Fibroblast of gingiva (primary cell): ENCODE measurements at regions not wholly inside any gene's neighbourhood (a gene's known extent, or its start where the extent isn't known, plus 50 kb on each side); places are given as distances from the start of the nearest gene placed in this dataset.
A peak's percentile ranks its signal among the peaks of the same experiment; 100 is the strongest.

Experiments used
- DNase-seq: peaks from one replicate; pipeline ENCODE4 v3.0.0-alpha.2; 2011; ENCODE audit warnings: low read depth

- no peak for DNase-seq
Observed at GRCh38 chr12:126106706-126107105, 1041.5 kb downstream of the AACS start.

- DNase-seq: no peak
Observed at GRCh38 chr12:126107659-126108058, 1042.4 kb downstream of the AACS start.

- no peak for DNase-seq
Observed at GRCh38 chr12:126108247-126108646, 1043.0 kb downstream of the AACS start.

- no peak for DNase-seq
Observed at GRCh38 chr12:126112141-126112540, 1046.9 kb downstream of the AACS start.

- no peak for DNase-seq
Observed at GRCh38 chr12:126112849-126113248, 1047.6 kb downstream of the AACS start.

- DNase-seq: no peak
Observed at GRCh38 chr12:126114441-126114840, 1049.2 kb downstream of the AACS start.

- DNase-seq: no peak
Observed at GRCh38 chr12:126117502-126117901, 1052.3 kb downstream of the AACS start.

- no peak for DNase-seq
Observed at GRCh38 chr12:126139355-126139754, 1074.1 kb downstream of the AACS start.

GRCh38 chr12:126144603-126145002 lies 1079.4 kb downstream of the AACS start:
- no peak for DNase-seq

- DNase-seq: no peak
Observed at GRCh38 chr12:126147321-126147720, 1082.1 kb downstream of the AACS start.

GRCh38 chr12:126156806-126157574 lies 1091.8 kb downstream of the AACS start:
- DNase-seq: no peak

GRCh38 chr12:126157575-126157966 lies 1092.3 kb downstream of the AACS start:
- no peak for DNase-seq

GRCh38 chr12:126159139-126159538 lies 1093.9 kb downstream of the AACS start:
- DNase-seq: no peak

GRCh38 chr12:126160912-126161311 lies 1095.7 kb downstream of the AACS start:
- no peak for DNase-seq

- DNase-seq: no peak
Observed at GRCh38 chr12:126163984-126164383, 1098.7 kb downstream of the AACS start.

- peak; percentile 11 for DNase-seq
Observed at GRCh38 chr12:126171937-126172559, 1106.8 kb downstream of the AACS start.

GRCh38 chr12:126182619-126183236 lies 1117.5 kb downstream of the AACS start:
- peak; percentile 97 for DNase-seq

GRCh38 chr12:126185025-126185424 lies 1119.8 kb downstream of the AACS start:
- DNase-seq: no peak

- DNase-seq: no peak
Observed at GRCh38 chr12:126189856-126190255, 1124.6 kb downstream of the AACS start.

- DNase-seq: peak; percentile 6
Observed at GRCh38 chr12:126191031-126191891, 1126.0 kb downstream of the AACS start.

- DNase-seq: no peak
Observed at GRCh38 chr12:126191949-126192348, 1126.7 kb downstream of the AACS start.

- DNase-seq: no peak
Observed at GRCh38 chr12:126193190-126193589, 1128.0 kb downstream of the AACS start.
